ENCODE measurements at regions not wholly inside any gene's neighbourhood (a gene's known extent, or its start where the extent isn't known, plus 50 kb on each side); places are given as distances from the start of the nearest gene placed in this dataset.

DNA sequence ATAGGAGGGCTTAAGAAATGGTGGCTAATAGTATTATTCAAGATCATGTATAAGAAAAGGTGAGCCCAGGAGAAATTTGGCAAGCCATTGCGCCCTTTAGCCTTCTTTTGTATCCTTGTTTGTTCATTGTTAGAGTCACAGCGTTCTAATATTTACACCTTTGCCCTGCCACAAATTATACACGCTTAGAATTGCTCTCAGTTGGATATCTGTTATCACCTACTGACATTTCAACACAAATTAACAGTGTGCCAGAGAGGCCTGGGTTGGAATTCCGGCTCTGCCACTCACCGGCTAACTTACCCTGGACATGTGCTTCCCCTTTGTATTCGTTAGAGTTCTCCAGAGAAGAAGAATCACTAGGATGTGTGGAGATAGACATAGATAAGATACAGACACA, 148.7 kb upstream of the KIT start:
- Histone ChIP-seq H3K27me3 (ENCODE audit: control insufficient read depth in 1 of 2, insufficient read depth in 2 of 2, low read length in 2 of 2) (no peaks in the 10 kb centered on the region), H3K4me1 (ENCODE audit: insufficient read depth, low read length) (no peaks in the 10 kb centered on the region), H3K4me3 (replicated peaks in 1 of 3; ENCODE audit: insufficient read depth in 1 of 3, low read depth in 2 of 3, low read length in 3 of 3) (no peak overlapping the region), H2AFZ (ENCODE audit: low read length) (no peak overlapping the region), H3K27ac (ENCODE audit: extremely low read length, insufficient read depth, low read length) (no peak overlapping the region), H3K9ac (ENCODE audit: insufficient read depth, low read depth, low read length) (no peak overlapping the region), H4K20me1 (ENCODE audit: insufficient read depth, low read length) (no peaks in the 10 kb centered on the region), H3K79me2 (ENCODE audit: insufficient read depth, low read length) (no peaks in the 10 kb centered on the region), H3K9me3 (ENCODE audit: low read length) (no peaks in the 10 kb centered on the region), H3K4me2 (ENCODE audit: low read depth, low read length) (no peak overlapping the region), H3K36me3 (replicated peaks in 1 of 2; ENCODE audit: control insufficient read depth in 1 of 2, insufficient read depth in 2 of 2, low read length in 2 of 2) (no peaks in the 10 kb centered on the region)
- CTCF ChIA-PET (ENCODE audit: low intra/inter-chr PET ratio, low total read pairs): no interaction called here
- intact Hi-C loops (cut with micrococcal nuclease; ENCODE audit: unreplicated experiment): no loop called here
- 7% methylated on average over 6 of the region's 6 CpGs for WGBS (ENCODE audit: low lambda C conversion rate)
- in situ Hi-C loops (cut with HindIII; ENCODE audit: extremely low pct_ligation_motif_present, low pct_unique_long_range_greater_than_20kb): no loop called here
- DNase-seq (ENCODE audit: low spot score) (no peak), FAIRE-seq (no peak), ATAC-seq (no peak)
- BruUV-seq (replicated peaks): no TSS peak
- TF ChIP-seq ATAD3A (CRISPR knock-in tag; IDR thresholded peaks at IDR 0.05) (no peak), HNRNPUL1 (IDR thresholded peaks at IDR 0.05; ENCODE audit: low read depth, low read length) (no peak), FOXA1 (IDR thresholded peaks at IDR 0.05) (no peak), FOXA1 (CRISPR knock-in tag; IDR thresholded peaks at IDR 0.05) (no peak), ZNF10 (CRISPR knock-in tag; IDR thresholded peaks at IDR 0.05; ENCODE audit: borderline replicate concordance, low read depth) (no peak), MYNN (CRISPR knock-in tag; IDR thresholded peaks at IDR 0.05; ENCODE audit: low read depth) (no peak), ZNF282 (IDR thresholded peaks at IDR 0.05; ENCODE audit: partially characterized antibody) (no peak), PHF21A (CRISPR knock-in tag; IDR thresholded peaks at IDR 0.05) (no peak)
- TF ChIP-seq, protein P1, sequence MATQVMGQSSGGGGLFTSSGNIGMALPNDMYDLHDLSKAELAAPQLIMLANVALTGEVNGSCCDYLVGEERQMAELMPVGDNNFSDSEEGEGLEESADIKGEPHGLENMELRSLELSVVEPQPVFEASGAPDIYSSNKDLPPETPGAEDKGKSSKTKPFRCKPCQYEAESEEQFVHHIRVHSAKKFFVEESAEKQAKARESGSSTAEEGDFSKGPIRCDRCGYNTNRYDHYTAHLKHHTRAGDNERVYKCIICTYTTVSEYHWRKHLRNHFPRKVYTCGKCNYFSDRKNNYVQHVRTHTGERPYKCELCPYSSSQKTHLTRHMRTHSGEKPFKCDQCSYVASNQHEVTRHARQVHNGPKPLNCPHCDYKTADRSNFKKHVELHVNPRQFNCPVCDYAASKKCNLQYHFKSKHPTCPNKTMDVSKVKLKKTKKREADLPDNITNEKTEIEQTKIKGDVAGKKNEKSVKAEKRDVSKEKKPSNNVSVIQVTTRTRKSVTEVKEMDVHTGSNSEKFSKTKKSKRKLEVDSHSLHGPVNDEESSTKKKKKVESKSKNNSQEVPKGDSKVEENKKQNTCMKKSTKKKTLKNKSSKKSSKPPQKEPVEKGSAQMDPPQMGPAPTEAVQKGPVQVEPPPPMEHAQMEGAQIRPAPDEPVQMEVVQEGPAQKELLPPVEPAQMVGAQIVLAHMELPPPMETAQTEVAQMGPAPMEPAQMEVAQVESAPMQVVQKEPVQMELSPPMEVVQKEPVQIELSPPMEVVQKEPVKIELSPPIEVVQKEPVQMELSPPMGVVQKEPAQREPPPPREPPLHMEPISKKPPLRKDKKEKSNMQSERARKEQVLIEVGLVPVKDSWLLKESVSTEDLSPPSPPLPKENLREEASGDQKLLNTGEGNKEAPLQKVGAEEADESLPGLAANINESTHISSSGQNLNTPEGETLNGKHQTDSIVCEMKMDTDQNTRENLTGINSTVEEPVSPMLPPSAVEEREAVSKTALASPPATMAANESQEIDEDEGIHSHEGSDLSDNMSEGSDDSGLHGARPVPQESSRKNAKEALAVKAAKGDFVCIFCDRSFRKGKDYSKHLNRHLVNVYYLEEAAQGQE (IDR thresholded peaks at IDR 0.05; ENCODE audit: borderline replicate concordance in 1 of 2, low read depth in 1 of 2, low read length in 2 of 2): no peak
- TF ChIP-seq, protein P2, sequence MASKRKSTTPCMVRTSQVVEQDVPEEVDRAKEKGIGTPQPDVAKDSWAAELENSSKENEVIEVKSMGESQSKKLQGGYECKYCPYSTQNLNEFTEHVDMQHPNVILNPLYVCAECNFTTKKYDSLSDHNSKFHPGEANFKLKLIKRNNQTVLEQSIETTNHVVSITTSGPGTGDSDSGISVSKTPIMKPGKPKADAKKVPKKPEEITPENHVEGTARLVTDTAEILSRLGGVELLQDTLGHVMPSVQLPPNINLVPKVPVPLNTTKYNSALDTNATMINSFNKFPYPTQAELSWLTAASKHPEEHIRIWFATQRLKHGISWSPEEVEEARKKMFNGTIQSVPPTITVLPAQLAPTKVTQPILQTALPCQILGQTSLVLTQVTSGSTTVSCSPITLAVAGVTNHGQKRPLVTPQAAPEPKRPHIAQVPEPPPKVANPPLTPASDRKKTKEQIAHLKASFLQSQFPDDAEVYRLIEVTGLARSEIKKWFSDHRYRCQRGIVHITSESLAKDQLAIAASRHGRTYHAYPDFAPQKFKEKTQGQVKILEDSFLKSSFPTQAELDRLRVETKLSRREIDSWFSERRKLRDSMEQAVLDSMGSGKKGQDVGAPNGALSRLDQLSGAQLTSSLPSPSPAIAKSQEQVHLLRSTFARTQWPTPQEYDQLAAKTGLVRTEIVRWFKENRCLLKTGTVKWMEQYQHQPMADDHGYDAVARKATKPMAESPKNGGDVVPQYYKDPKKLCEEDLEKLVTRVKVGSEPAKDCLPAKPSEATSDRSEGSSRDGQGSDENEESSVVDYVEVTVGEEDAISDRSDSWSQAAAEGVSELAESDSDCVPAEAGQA (IDR thresholded peaks at IDR 0.05; ENCODE audit: low read depth): no peak
- TF ChIP-seq, protein P2 (CRISPR knock-in tag; IDR thresholded peaks at IDR 0.05; ENCODE audit: borderline replicate concordance): no peak
- TF ChIP-seq, protein P3, sequence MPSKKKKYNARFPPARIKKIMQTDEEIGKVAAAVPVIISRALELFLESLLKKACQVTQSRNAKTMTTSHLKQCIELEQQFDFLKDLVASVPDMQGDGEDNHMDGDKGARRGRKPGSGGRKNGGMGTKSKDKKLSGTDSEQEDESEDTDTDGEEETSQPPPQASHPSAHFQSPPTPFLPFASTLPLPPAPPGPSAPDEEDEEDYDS (CRISPR knock-in tag; IDR thresholded peaks at IDR 0.05): no peak
- POLR2A ChIA-PET: no interaction called here
